IMR-90 (cell line): ENCODE measurements at regions not wholly inside any gene's neighbourhood (a gene's known extent, or its start where the extent isn't known, plus 50 kb on each side); places are given as distances from the start of the nearest gene placed in this dataset.

Source experiments
- ATAC-seq: fragments of 200-7000 bp; cut with Tn5 transposase; 2 replicates; pipeline ENCODE4 v1.9.1; 2020; ENCODE audit warnings: low read depth, mild to moderate bottlenecking, moderate library complexity
- BruUV-seq: library from RNA; stranded (reverse); fragments of 400-500 nt; replicated peaks from 2 replicates; lab custom pipeline; 2021; lab: Mats Ljungman, UMichigan
- CTCF ChIA-PET: fragments of 300-600 bp; formaldehyde crosslinking; extraction: SDS; loops from one replicate; lab custom pipeline; 2021; ENCODE audit warnings: antibody characterized with exemption; lab: Yijun Ruan, JAX
- POLR2A ChIA-PET: fragments of 300-600 bp; sonication (Branson Sonifier 250); formaldehyde crosslinking; loops from one replicate; lab custom pipeline; 2022; ENCODE audit warnings: antibody characterized with exemption; ENCODE audit not compliant: unreplicated experiment; lab: Charles Lee
- DNase-seq: peaks from one replicate; pipeline ENCODE4 v3.0.0; 2013
- H2AFZ ChIP-seq: replicated peaks from 2 replicates; pipeline ENCODE3; 2013; ENCODE audit warnings: low read length, mild to moderate bottlenecking; ENCODE audit not compliant: poor library complexity
- H2AK5ac ChIP-seq: 2 replicates; pipeline ENCODE4 v1.6.1; 2013; ENCODE audit warnings: low read depth, low read length, inconsistent platforms
- H2AK9ac ChIP-seq: replicated peaks from 2 replicates; pipeline ENCODE3; 2013; ENCODE audit warnings: mild to moderate bottlenecking, low read depth, low read length, moderate library complexity; ENCODE audit not compliant: poor library complexity
- H2BK120ac ChIP-seq: 2 replicates; pipeline ENCODE4 v1.6.1; 2013; ENCODE audit warnings: low read depth, low read length, inconsistent platforms
- H2BK15ac ChIP-seq: 3 replicates; pipeline ENCODE4 v1.6.1; 2013; ENCODE audit warnings: low read depth, low read length, inconsistent platforms
- H2BK20ac ChIP-seq: 2 replicates; pipeline ENCODE4 v1.6.1; 2013; ENCODE audit warnings: low read depth, mild to moderate bottlenecking, inconsistent platforms, low read length, moderate library complexity
- H2BK5ac ChIP-seq: 2 replicates; pipeline ENCODE4 v1.6.1; 2013; ENCODE audit warnings: mild to moderate bottlenecking, low read depth, low read length, inconsistent platforms; ENCODE audit not compliant: poor library complexity, severe bottlenecking
- H3K14ac ChIP-seq: replicated peaks from 2 replicates; pipeline ENCODE4 v1.6.1; 2013; ENCODE audit warnings: low read depth, low read length, inconsistent platforms
- H3K18ac ChIP-seq: 2 replicates; pipeline ENCODE4 v1.6.1; 2013; ENCODE audit warnings: low read depth, low read length, control low read depth
- H3K23ac ChIP-seq: 2 replicates; pipeline ENCODE4 v1.6.1; 2013; ENCODE audit warnings: low read depth, low read length, inconsistent platforms
- H3K27ac ChIP-seq: 2 replicates; pipeline ENCODE4 v1.5.1; 2013; ENCODE audit warnings: mild to moderate bottlenecking, control low read depth, low read length; ENCODE audit not compliant: insufficient read depth
- H3K27me3 ChIP-seq: 2 replicates; pipeline ENCODE4 v1.6.1; 2013; ENCODE audit warnings: low read length; ENCODE audit not compliant: control insufficient read depth, insufficient read depth
- H3K36me3 ChIP-seq: 2 replicates; pipeline ENCODE4 v1.6.1; 2013; ENCODE audit warnings: low read length, mixed read lengths; ENCODE audit not compliant: control insufficient read depth, insufficient read depth
- H3K4ac ChIP-seq: 2 replicates; pipeline ENCODE4 v1.6.1; 2013; ENCODE audit warnings: low read depth, low read length, inconsistent platforms
- H3K4me1 ChIP-seq: 2 replicates; pipeline ENCODE4 v1.6.1; 2013; ENCODE audit warnings: low read length, mixed read lengths; ENCODE audit not compliant: control insufficient read depth, insufficient read depth
- H3K4me2 ChIP-seq: 2 replicates; pipeline ENCODE4 v1.6.1; 2013; ENCODE audit warnings: low read depth, mild to moderate bottlenecking, control low read depth, low read length, moderate library complexity
- H3K4me3 ChIP-seq: 2 replicates; pipeline ENCODE4 v1.5.1; 2013; ENCODE audit warnings: low read depth, mild to moderate bottlenecking, control low read depth, low read length, moderate library complexity; ENCODE audit not compliant: insufficient read depth
- H3K56ac ChIP-seq: 2 replicates; pipeline ENCODE4 v1.6.1; 2013; ENCODE audit warnings: low read length, inconsistent platforms; ENCODE audit not compliant: insufficient read depth; ENCODE audit errors: extremely low read depth
- H3K79me1 ChIP-seq, 2 experiments: 2 replicates each; pipeline ENCODE4 v1.6.1; 2013; ENCODE audit warnings: low read length in 2 of 2, inconsistent platforms in 1 of 2, low read depth in 1 of 2
- H3K9ac ChIP-seq: 2 replicates; pipeline ENCODE4 v1.6.1; 2013; ENCODE audit warnings: low read depth, low read length, control low read depth
- H3K9me1 ChIP-seq: 2 replicates; pipeline ENCODE4 v1.6.1; 2013; ENCODE audit warnings: low read length, inconsistent platforms; ENCODE audit not compliant: insufficient read depth
- H3K9me3 ChIP-seq: 2 replicates; pipeline ENCODE4 v1.6.1; 2013; ENCODE audit warnings: low read length; ENCODE audit not compliant: control insufficient read depth, insufficient read depth
- H4K20me1 ChIP-seq: 2 replicates; pipeline ENCODE4 v1.6.1; 2013; ENCODE audit warnings: low read length, inconsistent platforms; ENCODE audit not compliant: insufficient read depth
- H4K5ac ChIP-seq: 2 replicates; pipeline ENCODE4 v1.6.1; 2013; ENCODE audit warnings: mild to moderate bottlenecking, low read depth, low read length, control low read depth
- H4K8ac ChIP-seq, 2 experiments: 2 replicates each; pipeline ENCODE4 v1.6.1; 2013; ENCODE audit warnings: low read depth in 2 of 2, low read length in 2 of 2, control low read depth in 1 of 2, inconsistent platforms in 1 of 2
- H4K91ac ChIP-seq: 2 replicates; pipeline ENCODE4 v1.6.1; 2013; ENCODE audit warnings: low read depth, low read length, inconsistent platforms; ENCODE audit not compliant: insufficient read depth
- BHLHE40 ChIP-seq: fragments of 150-350 bp; IDR thresholded peaks from 2 replicates; pipeline ENCODE4 v1.6.1; 2016; ENCODE audit warnings: mild to moderate bottlenecking, low read depth, low read length
- CEBPB ChIP-seq: IDR thresholded peaks from 2 replicates; pipeline ENCODE4 v1.6.1; 2012; ENCODE audit warnings: low read depth, low read length, improper control_type of control experiment
- CHD1 ChIP-seq: IDR thresholded peaks from 2 replicates; pipeline ENCODE4 v1.6.1; 2012; ENCODE audit warnings: low read depth, low read length, improper control_type of control experiment
- CTCF ChIP-seq: conservative IDR thresholded peaks from 2 replicates; pipeline ENCODE4 v1.5.1; 2012; ENCODE audit warnings: mild to moderate bottlenecking, low read depth, low read length, improper control_type of control experiment
- ELK1 ChIP-seq: fragments of 150-350 bp; IDR thresholded peaks from 2 replicates; pipeline ENCODE4 v1.6.1; 2016; ENCODE audit warnings: low read depth, mild to moderate bottlenecking, low read length, moderate library complexity, borderline replicate concordance
- FOS ChIP-seq: fragments of 150-350 bp; IDR thresholded peaks from 2 replicates; pipeline ENCODE4 v1.6.1; 2016; ENCODE audit warnings: low read depth, low read length
- MAFK ChIP-seq: IDR thresholded peaks from 2 replicates; pipeline ENCODE4 v1.6.1; 2012; ENCODE audit warnings: low read depth, low read length, improper control_type of control experiment
- MAZ ChIP-seq: IDR thresholded peaks from 2 replicates; pipeline ENCODE4 v1.6.1; 2012; ENCODE audit warnings: low read depth, mild to moderate bottlenecking, low read length, improper control_type of control experiment, moderate library complexity, borderline replicate concordance
- MXI1 ChIP-seq: IDR thresholded peaks from 2 replicates; pipeline ENCODE4 v1.6.1; 2012; ENCODE audit warnings: low read depth, mild to moderate bottlenecking, low read length, moderate library complexity, borderline replicate concordance
- NFE2L2 ChIP-seq: fragments of 150-350 bp; IDR thresholded peaks from 2 replicates; pipeline ENCODE4 v1.6.1; 2016; ENCODE audit warnings: low read depth, mild to moderate bottlenecking, low read length
- POLR2A ChIP-seq: IDR thresholded peaks from 2 replicates; pipeline ENCODE4 v1.6.1; 2012; ENCODE audit warnings: mild to moderate bottlenecking, low read depth, low read length
- RAD21 ChIP-seq: IDR thresholded peaks from 2 replicates; pipeline ENCODE4 v1.6.1; 2012; ENCODE audit warnings: low read length, improper control_type of control experiment
- RCOR1 ChIP-seq: IDR thresholded peaks from 2 replicates; pipeline ENCODE4 v1.6.1; 2012; ENCODE audit warnings: mild to moderate bottlenecking, low read length, improper control_type of control experiment; ENCODE audit not compliant: insufficient replicate concordance
- RFX5 ChIP-seq: IDR thresholded peaks from 2 replicates; pipeline ENCODE4 v1.8.0; 2012; ENCODE audit warnings: low read depth, mild to moderate bottlenecking, low read length, moderate library complexity
- SMC3 ChIP-seq: fragments of 150-350 bp; IDR thresholded peaks from 2 replicates; pipeline ENCODE4 v1.6.1; 2016; ENCODE audit warnings: low read depth, mild to moderate bottlenecking, antibody characterized with exemption, low read length, moderate library complexity
- WGBS, 2 experiments: methylation state at CpG; one replicate each; pipeline versions ENCODE4 v1.1.5 to v1.1.7; 2013; ENCODE audit warnings: missing lambda C conversion rate in 2 of 2; ENCODE audit not compliant: insufficient read length in 1 of 2; ENCODE audit errors: extremely low coverage in 2 of 2; 5-methylcytosine and 5-hydroxymethylcytosine counted together
- dilution Hi-C: fragments of 300-500 bp; cut with HindIII; formaldehyde crosslinking; loops from one replicate; pipeline ENCODE4 v1.14.3; 2018; ENCODE audit warnings: low sequenced_read_pairs; ENCODE audit not compliant: unreplicated experiment
- in situ Hi-C: fragments of 300-500 bp; cut with MboI; formaldehyde crosslinking; loops from 3 replicates; pipeline ENCODE4 v1.14.3; 2019; ENCODE audit warnings: low sequenced_read_pairs, inconsistent platforms, mixed read lengths
- intact Hi-C: fragments of 100-400 bp; cut with micrococcal nuclease; formaldehyde crosslinking; loops from 2 replicates; pipeline ENCODE4 v1.10.0; 2022

DNA sequence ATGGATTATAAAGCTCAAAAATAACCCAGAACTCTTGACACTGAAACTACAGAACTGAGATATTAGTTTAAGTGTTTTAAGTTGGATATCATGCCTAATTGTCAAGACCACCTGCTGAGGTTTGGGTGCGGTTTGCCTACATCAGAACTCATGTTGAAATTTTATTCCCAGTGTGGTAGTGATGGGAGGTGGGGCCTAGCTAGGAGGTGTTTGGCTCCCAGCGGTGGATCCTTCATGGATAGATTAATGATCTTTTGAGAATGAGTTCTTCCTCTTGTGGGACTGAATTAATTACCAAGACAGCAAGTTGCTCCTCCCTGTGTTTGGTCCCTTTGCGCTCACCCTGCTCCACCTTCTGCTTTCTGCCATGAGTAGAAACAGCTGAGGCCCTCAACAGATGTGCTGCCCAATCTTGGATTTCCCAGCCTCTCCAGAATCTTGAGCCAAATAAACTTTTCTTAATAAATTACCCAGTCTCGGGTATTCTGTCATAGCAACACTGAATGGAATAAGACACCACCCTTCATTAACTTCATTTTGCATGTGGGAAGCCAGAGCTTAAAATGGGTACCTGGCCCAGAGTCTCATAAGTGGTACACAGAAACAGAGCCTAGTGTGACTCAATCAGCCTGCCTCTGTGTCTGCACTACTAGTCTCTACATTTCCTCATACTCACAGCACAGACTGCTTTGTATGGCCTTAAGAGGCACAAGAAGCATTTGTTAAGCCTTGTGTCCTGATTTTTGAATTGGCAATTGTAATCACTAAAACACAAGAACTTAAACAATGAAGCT is 158.4 kb downstream of the IBTK start:
- CTCF ChIA-PET: no interaction called here
- no peak overlapping the region for H3K4ac ChIP-seq
- WGBS, 2 experiments: 60% methylated on average over 1 of the region's 4 CpGs; no CpG with 5 or more reads in 1 of the 2 experiments

More for the DNA sequence above, 158.4 kb downstream of the IBTK start:
- in situ Hi-C loops (no loop called here), dilution Hi-C loops (no loop called here), intact Hi-C loops (no loop called here)
- DNase-seq (peak; percentile 4), ATAC-seq (no peak)
- Histone ChIP-seq H3K4me2 (no peak overlapping the region), H3K56ac (no peak overlapping the region), H4K8ac (no peak overlapping the region), H2BK120ac (no peak overlapping the region), H2AFZ (no peak overlapping the region), H4K20me1 (no peaks in the 10 kb centered on the region), H4K5ac (no peak overlapping the region), H4K91ac (no peak overlapping the region), H3K79me1 (no peaks in the 10 kb centered on the region), H3K4me3 (no peak overlapping the region), H3K27me3 (no peaks in the 10 kb centered on the region), H3K9me1 (no peaks in the 10 kb centered on the region; the same call in 1 of the 2 replicates), H3K9me3 (no peaks in the 10 kb centered on the region), H2AK5ac (no peak overlapping the region), H3K36me3 (no peaks in the 10 kb centered on the region), H3K9ac (no peak overlapping the region), H3K14ac (no peak overlapping the region), H2BK20ac (no peak overlapping the region), H3K18ac (no peak overlapping the region), H2BK15ac (no peak overlapping the region), H3K4me1 (no peaks in the 10 kb centered on the region), H3K27ac (no peak overlapping the region), H2AK9ac (no peak overlapping the region), H3K23ac (no peak overlapping the region), H2BK5ac (no peak overlapping the region)
- TF ChIP-seq BHLHE40: no peak
- TF ChIP-seq MAFK: no peak
- no peak for TF ChIP-seq RCOR1
- no peak for TF ChIP-seq POLR2A
- no peak for TF ChIP-seq CTCF
- no peak for TF ChIP-seq NFE2L2
- TF ChIP-seq MAZ: no peak
- no peak for TF ChIP-seq SMC3
- no peak for TF ChIP-seq RAD21
- no peak for TF ChIP-seq ELK1
- TF ChIP-seq RFX5: no peak
- TF ChIP-seq CHD1: no peak
- no peak for TF ChIP-seq MXI1
- TF ChIP-seq FOS: no peak
- no peak for TF ChIP-seq CEBPB
- BruUV-seq: no TSS peak
- POLR2A ChIA-PET: no interaction called here
